Endodermal cell (in vitro differentiated cells): ENCODE measurements at regions not wholly inside any gene's neighbourhood (a gene's known extent, or its start where the extent isn't known, plus 50 kb on each side); places are given as distances from the start of the nearest gene placed in this dataset.

Source experiments
- DNase-seq: peaks from one replicate; pipeline ENCODE4 v3.0.0-alpha.2; 2017
- H3K27ac ChIP-seq: 2 replicates; pipeline ENCODE4 v1.5.1; 2013; ENCODE audit warnings: mild to moderate bottlenecking, low read depth, low read length, moderate library complexity
- H3K27me3 ChIP-seq: 2 replicates; pipeline ENCODE4 v1.6.1; 2013; ENCODE audit warnings: mild to moderate bottlenecking, low read length, moderate library complexity; ENCODE audit not compliant: insufficient read depth, control insufficient read depth, poor library complexity, severe bottlenecking
- H3K36me3 ChIP-seq: 2 replicates; pipeline ENCODE4 v1.7.0; 2013; ENCODE audit warnings: mild to moderate bottlenecking, low read length, moderate library complexity; ENCODE audit not compliant: control insufficient read depth, insufficient read depth
- H3K4me1 ChIP-seq: one replicate; pipeline ENCODE4 v1.7.0; 2013; ENCODE audit warnings: low read length; ENCODE audit not compliant: control insufficient read depth, insufficient read depth
- H3K4me3 ChIP-seq: 2 replicates; pipeline ENCODE4 v1.5.1; 2013; ENCODE audit warnings: mild to moderate bottlenecking, low read length, moderate library complexity
- H3K9ac ChIP-seq: 2 replicates; pipeline ENCODE4 v1.6.1; 2013; ENCODE audit warnings: mild to moderate bottlenecking, low read length, moderate library complexity; ENCODE audit not compliant: poor library complexity, severe bottlenecking; ENCODE audit errors: extremely low read depth
- H3K9me3 ChIP-seq: 2 replicates; pipeline ENCODE4 v1.6.1; 2013; ENCODE audit warnings: mild to moderate bottlenecking, low read length, moderate library complexity; ENCODE audit not compliant: control insufficient read depth
- H3K27ac Mint-ChIP-seq: 2 replicates; pipeline ENCODE4 v1.8.0; 2020; ENCODE audit warnings: mixed read lengths
- H3K27me3 Mint-ChIP-seq: 2 replicates; pipeline ENCODE4 v1.8.0; 2021; ENCODE audit warnings: mild to moderate bottlenecking, mixed read lengths; ENCODE audit not compliant: insufficient read depth
- H3K36me3 Mint-ChIP-seq: 2 replicates; pipeline ENCODE4 v1.8.0; 2020; ENCODE audit warnings: low read depth, mixed read lengths
- H3K4me1 Mint-ChIP-seq: 2 replicates; pipeline ENCODE4 v1.8.0; 2020; ENCODE audit warnings: mixed read lengths
- H3K4me3 Mint-ChIP-seq: 2 replicates; pipeline ENCODE4 v1.8.0; 2020; ENCODE audit warnings: mild to moderate bottlenecking, moderate library complexity, mixed read lengths
- H3K9me3 Mint-ChIP-seq: 2 replicates; pipeline ENCODE4 v1.8.0; 2020; ENCODE audit warnings: mild to moderate bottlenecking, mixed read lengths
- CTCF ChIP-seq: fragments of 200-600 bp; sonication (generic); conservative IDR thresholded peaks from 2 replicates; pipeline ENCODE4 v1.5.0; 2021; ENCODE audit warnings: antibody characterized with exemption, mild to moderate bottlenecking
- WGBS, 2 experiments: methylation state at CpG; one replicate each; pipeline versions ENCODE4 v1.1.5 to v1.1.7; 2013; ENCODE audit warnings: missing lambda C conversion rate in 2 of 2, mixed read lengths in 1 of 2; ENCODE audit not compliant: insufficient coverage in 1 of 2, insufficient read length in 1 of 2; 5-methylcytosine and 5-hydroxymethylcytosine counted together

- Mint-ChIP-seq H3K27me3 (peaks cover 14% of the 10 kb centered on the region), H3K36me3 (no peaks in the 10 kb centered on the region), H3K9me3 (peaks cover 8% of the 10 kb centered on the region), H3K4me1 (no peaks in the 10 kb centered on the region), H3K27ac (no peak overlapping the region), H3K4me3 (no peak overlapping the region)
- no peak for TF ChIP-seq CTCF
- Histone ChIP-seq H3K9me3 (peaks cover 15% of the 10 kb centered on the region), H3K36me3 (no peaks in the 10 kb centered on the region), H3K27ac (no peak overlapping the region), H3K4me3 (no peak overlapping the region), H3K4me1 (no peaks in the 10 kb centered on the region), H3K27me3 (no peaks in the 10 kb centered on the region), H3K9ac (no peak overlapping the region)
- 50% methylated on average over 1 of the region's 1 CpG; no CpG with 5 or more reads in 1 of the 2 experiments for WGBS, 2 experiments
- DNase-seq = no peak
These were observed 52.2 kb upstream of the PAX3 start for GRCh38 chr2:222351035-222351434.

GRCh38 chr2:222352981-222353380, 54.2 kb upstream of the PAX3 start:
- no peaks in the 10 kb centered on the region for H3K36me3 Mint-ChIP-seq
- no peaks in the 10 kb centered on the region for H3K4me1 Mint-ChIP-seq
- peaks cover 15% of the 10 kb centered on the region for H3K9me3 ChIP-seq
- H3K4me3 Mint-ChIP-seq = no peak overlapping the region
- no peaks in the 10 kb centered on the region for H3K36me3 ChIP-seq
- no peaks in the 10 kb centered on the region for H3K4me1 ChIP-seq
- no peak overlapping the region for H3K4me3 ChIP-seq
- WGBS, 2 experiments = 78 to 96% methylated on average over 1 to 3 of the region's 4 CpGs
- no peak for DNase-seq
- TF ChIP-seq CTCF = no peak
- H3K27ac ChIP-seq = no peak overlapping the region
- no peaks in the 10 kb centered on the region for H3K27me3 ChIP-seq
- H3K9ac ChIP-seq = no peak overlapping the region
- H3K9me3 Mint-ChIP-seq = peaks cover 8% of the 10 kb centered on the region
- peaks cover 11% of the 10 kb centered on the region for H3K27me3 Mint-ChIP-seq
- H3K27ac Mint-ChIP-seq = no peak overlapping the region

- 87 to 100% methylated on average over 1 to 3 of the region's 3 CpGs for WGBS, 2 experiments
These were observed 55.2 kb upstream of the PAX3 start for GRCh38 chr2:222353993-222354392.

More at GRCh38 chr2:222353993-222354392, 55.2 kb upstream of the PAX3 start:
- Histone ChIP-seq H3K4me3 (no peak overlapping the region), H3K27me3 (no peaks in the 10 kb centered on the region), H3K9ac (no peak overlapping the region), H3K36me3 (no peaks in the 10 kb centered on the region), H3K4me1 (no peaks in the 10 kb centered on the region), H3K9me3 (peaks cover 15% of the 10 kb centered on the region), H3K27ac (no peak overlapping the region)
- Mint-ChIP-seq H3K4me3 (no peak overlapping the region), H3K4me1 (no peaks in the 10 kb centered on the region), H3K27ac (no peak overlapping the region), H3K36me3 (no peaks in the 10 kb centered on the region), H3K27me3 (peaks cover 8% of the 10 kb centered on the region), H3K9me3 (peaks cover 8% of the 10 kb centered on the region)
- no peak for DNase-seq
- no peak for TF ChIP-seq CTCF
